CD14-positive monocyte (primary cell): ENCODE measurements at regions not wholly inside any gene's neighbourhood (a gene's known extent, or its start where the extent isn't known, plus 50 kb on each side); places are given as distances from the start of the nearest gene placed in this dataset.
A peak's percentile ranks its signal among the peaks of the same experiment; 100 is the strongest.

Source experiments
- DNase-seq, 3 donors: peaks; one replicate each; pipeline ENCODE4 v3.0.0-alpha.2; 2011 to 2022
- H2AFZ ChIP-seq: 2 replicates; pipeline ENCODE4 v1.6.0; 2012; ENCODE audit warnings: mild to moderate bottlenecking, low read depth, low read length, inconsistent platforms; ENCODE audit not compliant: insufficient read depth, poor library complexity, severe bottlenecking
- H3K27ac ChIP-seq, 2 donors: 1 replicate in 1 of 2; 2 replicates in 1 of 2; pipeline ENCODE4 v1.5.1; 2012 to 2013; ENCODE audit warnings: low read length in 2 of 2, control low read depth in 1 of 2, inconsistent platforms in 1 of 2, low read depth in 1 of 2, mild to moderate bottlenecking in 1 of 2
- H3K27me3 ChIP-seq, 2 donors: one replicate each; pipeline versions ENCODE4 v1.6.0 to v1.6.1; 2011 to 2013; ENCODE audit warnings: low read length in 2 of 2; ENCODE audit not compliant: control insufficient read depth in 2 of 2, insufficient read depth in 2 of 2
- H3K36me3 ChIP-seq, 2 donors: replicated peaks in 1 of 2; 1 replicate in 1 of 2; 2 replicates in 1 of 2; pipeline versions ENCODE4 v1.5.1 to v1.6.1; 2012 to 2013; ENCODE audit warnings: low read length in 2 of 2, control low read depth in 1 of 2, inconsistent platforms in 1 of 2, mild to moderate bottlenecking in 1 of 2; ENCODE audit not compliant: insufficient read depth in 2 of 2, control insufficient read depth in 1 of 2
- H3K4me1 ChIP-seq, 2 donors: 1 replicate in 1 of 2; 2 replicates in 1 of 2; pipeline versions ENCODE4 v1.5.1 to v1.6.1; 2012 to 2013; ENCODE audit warnings: low read length in 2 of 2, control low read depth in 1 of 2, inconsistent platforms in 1 of 2, mild to moderate bottlenecking in 1 of 2, moderate library complexity in 1 of 2; ENCODE audit not compliant: insufficient read depth in 2 of 2, control insufficient read depth in 1 of 2
- H3K4me2 ChIP-seq: replicated peaks from 2 replicates; pipeline ENCODE3; 2012; ENCODE audit warnings: low read length, moderate library complexity, mild to moderate bottlenecking; ENCODE audit not compliant: poor library complexity, severe bottlenecking; ENCODE audit errors: extremely low read depth
- H3K4me3 ChIP-seq, 3 experiments: fragments of 200-600 bp in 1 of 3; sonication (generic) in 1 of 3; replicated peaks in 1 of 3; 1 replicate in 2 of 3; 2 replicates in 1 of 3; pipeline ENCODE4 v1.5.1; 2011 to 2013; ENCODE audit warnings: low read length in 3 of 3, mild to moderate bottlenecking in 3 of 3, control low read depth in 2 of 3, low read depth in 2 of 3, inconsistent platforms in 1 of 3, moderate library complexity in 1 of 3
- H3K79me2 ChIP-seq: 2 replicates; pipeline ENCODE4 v1.6.0; 2012; ENCODE audit warnings: mild to moderate bottlenecking, control low read depth, inconsistent platforms, low read length, moderate library complexity; ENCODE audit not compliant: insufficient read depth
- H3K9ac ChIP-seq: 2 replicates; pipeline ENCODE4 v1.6.0; 2017; ENCODE audit warnings: low read length, mild to moderate bottlenecking; ENCODE audit not compliant: insufficient read depth, poor library complexity, severe bottlenecking
- H3K9me3 ChIP-seq, 2 donors: replicated peaks in 1 of 2; 1 replicate in 1 of 2; 2 replicates in 1 of 2; pipeline versions ENCODE4 v1.5.1 to v1.6.1; 2012 to 2013; ENCODE audit warnings: low read length in 2 of 2, control low read depth in 1 of 2; ENCODE audit not compliant: control insufficient read depth in 1 of 2, insufficient read depth in 1 of 2
- H4K20me1 ChIP-seq: 2 replicates; pipeline ENCODE4 v1.6.0; 2012; ENCODE audit warnings: mild to moderate bottlenecking, low read length, control low read depth, moderate library complexity; ENCODE audit not compliant: insufficient read depth
- H3K27ac Mint-ChIP-seq, 7 donors: one replicate each; pipeline ENCODE4 v1.8.0; 2020; ENCODE audit warnings: mild to moderate bottlenecking in 7 of 7, mixed read lengths in 7 of 7, moderate library complexity in 6 of 7, inconsistent platforms in 2 of 7
- H3K27me3 Mint-ChIP-seq, 3 donors: one replicate each; pipeline ENCODE4 v1.8.0; 2021 to 2022; ENCODE audit warnings: low read depth in 3 of 3, mild to moderate bottlenecking in 3 of 3, mixed read lengths in 3 of 3, moderate library complexity in 3 of 3, inconsistent platforms in 1 of 3
- H3K36me3 Mint-ChIP-seq, 2 donors: one replicate each; pipeline ENCODE4 v1.8.0; 2020; ENCODE audit warnings: mixed read lengths in 2 of 2, inconsistent platforms in 1 of 2, mild to moderate bottlenecking in 1 of 2
- H3K4me1 Mint-ChIP-seq: one replicate; pipeline ENCODE4 v1.8.0; 2020; ENCODE audit warnings: mild to moderate bottlenecking, mixed read lengths
- H3K4me3 Mint-ChIP-seq, 2 donors: one replicate each; pipeline ENCODE4 v1.8.0; 2020; ENCODE audit warnings: mild to moderate bottlenecking in 2 of 2, mixed read lengths in 2 of 2, moderate library complexity in 1 of 2
- H3K9me3 Mint-ChIP-seq, 7 donors: one replicate each; pipeline ENCODE4 v1.8.0; 2020 to 2022; ENCODE audit warnings: mixed read lengths in 7 of 7, mild to moderate bottlenecking in 6 of 7, moderate library complexity in 6 of 7, inconsistent platforms in 2 of 7
- WGBS: methylation state at CpG from one replicate; pipeline ENCODE4 v1.1.5; 2013; ENCODE audit warnings: missing lambda C conversion rate; ENCODE audit not compliant: insufficient coverage; 5-methylcytosine and 5-hydroxymethylcytosine counted together
- intact Hi-C, 2 donors: fragments of 100-400 bp; cut with micrococcal nuclease; formaldehyde crosslinking; loops; one replicate each; pipeline versions ENCODE4 v1.15.0 to v1.15.1; 2023
- TF ChIP-seq, protein P1 (sequence below): fragments of 200-600 bp; IDR thresholded peaks from one replicate; pipeline ENCODE4 v1.8.0; 2022; ENCODE audit warnings: antibody characterized with exemption, mild to moderate bottlenecking

DNA sequence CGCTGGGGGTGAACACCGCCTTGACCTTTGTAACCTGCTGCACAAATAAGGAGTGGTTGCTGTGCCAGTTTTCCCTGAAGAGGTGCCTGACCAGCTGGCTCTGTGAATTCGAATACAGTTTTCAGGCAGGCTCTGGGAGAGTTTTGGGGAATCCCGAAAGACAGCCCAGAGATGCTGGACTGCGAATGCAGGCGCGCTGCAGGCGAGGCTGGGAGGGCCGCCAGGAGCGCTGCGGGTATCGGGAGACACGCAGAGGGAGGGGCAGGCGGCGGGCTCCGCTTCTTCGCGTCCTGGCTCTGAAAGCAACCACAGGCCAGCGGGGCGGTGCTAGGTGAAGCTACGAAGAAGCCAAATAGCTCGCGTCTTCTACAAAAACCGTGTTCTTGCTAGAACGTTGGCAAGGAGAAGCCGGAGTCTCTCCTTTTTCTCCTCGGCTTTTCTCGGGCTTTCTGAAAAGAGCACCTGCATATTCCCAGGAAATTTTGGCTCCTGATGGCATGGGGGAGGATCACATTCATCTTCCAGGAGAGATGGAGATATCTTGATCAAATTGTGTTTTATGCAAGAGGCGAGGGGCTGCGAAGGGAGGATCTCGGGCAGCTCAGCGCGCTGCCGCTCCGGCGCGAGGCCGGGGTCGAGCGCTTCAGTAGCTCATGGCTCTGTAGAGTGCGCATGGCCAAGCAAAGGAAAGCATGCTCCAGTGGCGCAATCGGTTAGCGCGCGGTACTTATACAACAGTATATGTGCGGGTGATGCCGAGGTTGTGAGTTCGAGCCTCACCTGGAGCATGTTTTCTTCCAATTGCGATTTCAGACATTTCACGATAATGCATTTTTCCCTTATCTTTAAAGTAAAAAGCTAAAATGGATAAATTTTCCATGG, 158.1 kb upstream of the ZNF184 start:
- H4K20me1 ChIP-seq: no peaks in the 10 kb centered on the region
- intact Hi-C loops: no loop called here
- H3K79me2 ChIP-seq: no peaks in the 10 kb centered on the region
- H3K4me3 Mint-ChIP-seq: peak overlapping the region in 1 of 2 donors; percentile 77
- no peak overlapping the region for H3K4me2 ChIP-seq
- H3K27ac Mint-ChIP-seq: peak overlapping the region in 1 of 7 donors; percentile 53
- no peak for DNase-seq
- no peak overlapping the region for H3K9ac ChIP-seq
- WGBS: 4% methylated on average over 42 of the region's 51 CpGs
- peaks cover 35 to 55% (median 53%) of the 10 kb centered on the region in 3 donors for H3K27me3 Mint-ChIP-seq
- peaks cover 0 to 3% of the 10 kb centered on the region in 2 donors for H3K36me3 Mint-ChIP-seq
- no peaks in the 10 kb centered on the region for H3K4me1 ChIP-seq
- H3K9me3 Mint-ChIP-seq: peaks cover 3 to 28% (median 18%) of the 10 kb centered on the region in 7 donors
- no peak overlapping the region for H3K4me3 ChIP-seq
- no peak overlapping the region for H2AFZ ChIP-seq
- no peak overlapping the region for H3K27ac ChIP-seq
- peaks cover 35 to 43% of the 10 kb centered on the region in 2 donors for H3K27me3 ChIP-seq
- no peaks in the 10 kb centered on the region for H3K36me3 ChIP-seq
- TF ChIP-seq, protein P1, sequence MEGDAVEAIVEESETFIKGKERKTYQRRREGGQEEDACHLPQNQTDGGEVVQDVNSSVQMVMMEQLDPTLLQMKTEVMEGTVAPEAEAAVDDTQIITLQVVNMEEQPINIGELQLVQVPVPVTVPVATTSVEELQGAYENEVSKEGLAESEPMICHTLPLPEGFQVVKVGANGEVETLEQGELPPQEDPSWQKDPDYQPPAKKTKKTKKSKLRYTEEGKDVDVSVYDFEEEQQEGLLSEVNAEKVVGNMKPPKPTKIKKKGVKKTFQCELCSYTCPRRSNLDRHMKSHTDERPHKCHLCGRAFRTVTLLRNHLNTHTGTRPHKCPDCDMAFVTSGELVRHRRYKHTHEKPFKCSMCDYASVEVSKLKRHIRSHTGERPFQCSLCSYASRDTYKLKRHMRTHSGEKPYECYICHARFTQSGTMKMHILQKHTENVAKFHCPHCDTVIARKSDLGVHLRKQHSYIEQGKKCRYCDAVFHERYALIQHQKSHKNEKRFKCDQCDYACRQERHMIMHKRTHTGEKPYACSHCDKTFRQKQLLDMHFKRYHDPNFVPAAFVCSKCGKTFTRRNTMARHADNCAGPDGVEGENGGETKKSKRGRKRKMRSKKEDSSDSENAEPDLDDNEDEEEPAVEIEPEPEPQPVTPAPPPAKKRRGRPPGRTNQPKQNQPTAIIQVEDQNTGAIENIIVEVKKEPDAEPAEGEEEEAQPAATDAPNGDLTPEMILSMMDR: no peak
- peaks cover 8 to 38% of the 10 kb centered on the region in 2 donors for H3K9me3 ChIP-seq
- H3K4me1 Mint-ChIP-seq: peaks cover 3% of the 10 kb centered on the region

DNA sequence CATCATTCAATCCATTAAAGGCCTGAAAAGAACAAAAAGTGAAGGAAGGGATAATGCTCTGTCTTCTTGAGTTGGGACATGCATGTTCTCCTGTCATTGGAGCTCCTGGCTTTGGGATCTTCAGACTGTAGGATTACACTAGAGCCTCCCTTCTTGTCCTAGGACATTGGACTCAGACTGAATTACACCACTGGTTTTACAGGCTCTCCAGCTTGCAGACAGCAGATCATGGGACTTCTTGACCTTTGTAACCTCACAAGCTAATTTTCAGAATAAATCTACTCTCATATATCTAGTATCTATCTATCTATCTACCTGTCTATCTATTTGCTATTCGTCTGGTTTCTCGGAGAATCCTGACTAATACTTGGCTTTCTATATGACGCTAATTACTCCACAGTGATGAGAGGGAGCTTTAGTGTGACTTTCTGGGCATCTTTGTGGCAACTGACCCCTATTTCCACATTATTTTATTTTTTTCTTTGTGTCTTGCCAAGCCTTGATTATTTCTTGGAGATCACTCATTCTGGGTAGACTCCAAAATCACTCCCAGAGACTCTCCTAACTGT, 151.9 kb upstream of the ZNF184 start:
- WGBS: no CpG with 5 or more reads among the region's 3 CpGs
- H3K4me1 ChIP-seq: no peaks in the 10 kb centered on the region
- H3K4me3 ChIP-seq: no peak overlapping the region
- H3K4me3 Mint-ChIP-seq: no peak overlapping the region
- no peaks in the 10 kb centered on the region for H3K79me2 ChIP-seq
- no peaks in the 10 kb centered on the region for H3K36me3 ChIP-seq
- H2AFZ ChIP-seq: no peak overlapping the region
- DNase-seq: no peak
- H4K20me1 ChIP-seq: no peaks in the 10 kb centered on the region
- H3K4me1 Mint-ChIP-seq: no peaks in the 10 kb centered on the region
- no peaks in the 10 kb centered on the region for H3K36me3 Mint-ChIP-seq
- H3K9me3 ChIP-seq: no peaks in the 10 kb centered on the region
- H3K9ac ChIP-seq: no peak overlapping the region
- H3K27ac ChIP-seq: no peak overlapping the region
- TF ChIP-seq, protein P1: no peak
- peaks cover 19 to 44% (median 35%) of the 10 kb centered on the region in 3 donors for H3K27me3 Mint-ChIP-seq
- no peak overlapping the region for H3K27ac Mint-ChIP-seq
- H3K27me3 ChIP-seq: peaks cover 9 to 26% of the 10 kb centered on the region in 2 donors
- no peak overlapping the region for H3K4me2 ChIP-seq
- intact Hi-C loops: no loop called here
- H3K9me3 Mint-ChIP-seq: peaks cover 0 to 3% (median 0%) of the 10 kb centered on the region in 7 donors
